ENCODE measurements at regions not wholly inside any gene's neighbourhood (a gene's known extent, or its start where the extent isn't known, plus 50 kb on each side); places are given as distances from the start of the nearest gene placed in this dataset.

DNA sequence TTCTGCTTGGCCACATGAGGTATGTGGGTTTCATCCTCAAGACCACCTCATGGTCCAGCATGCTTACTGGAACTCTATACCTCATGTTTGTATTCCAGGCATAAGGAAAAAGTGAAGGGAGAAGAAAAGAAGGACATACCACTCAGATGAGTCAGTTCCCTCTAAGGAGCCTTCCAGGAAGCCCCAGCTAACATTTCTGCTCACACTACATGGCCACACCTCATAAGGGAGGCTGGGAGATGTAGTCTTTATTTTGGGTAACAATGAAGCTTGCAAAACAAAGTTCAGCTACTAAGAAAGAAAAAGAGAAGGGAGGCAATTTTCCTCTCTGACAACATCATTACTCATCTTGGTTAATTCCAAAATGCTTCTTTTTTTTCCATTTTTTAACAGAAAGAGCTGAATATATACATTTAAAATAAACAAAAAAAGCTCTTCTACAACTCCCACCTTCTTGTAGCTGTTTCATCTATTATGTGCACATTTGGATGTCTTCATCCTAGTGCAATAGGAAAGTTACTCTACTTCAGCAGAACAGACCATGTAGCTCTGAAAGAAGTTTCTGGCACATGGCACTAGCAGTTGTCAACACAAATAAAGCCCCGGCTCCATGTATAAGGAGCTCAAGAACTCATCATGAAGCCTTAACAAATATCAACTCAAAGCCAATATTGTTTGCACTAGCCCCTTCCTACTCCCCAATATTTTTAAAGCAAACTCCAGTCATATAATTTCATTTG lies 123.6 kb upstream of the CCDC112 start:
- DNase-seq (no peak), ATAC-seq (ENCODE audit: low read depth) (no peak)
- TF ChIP-seq, protein P1, sequence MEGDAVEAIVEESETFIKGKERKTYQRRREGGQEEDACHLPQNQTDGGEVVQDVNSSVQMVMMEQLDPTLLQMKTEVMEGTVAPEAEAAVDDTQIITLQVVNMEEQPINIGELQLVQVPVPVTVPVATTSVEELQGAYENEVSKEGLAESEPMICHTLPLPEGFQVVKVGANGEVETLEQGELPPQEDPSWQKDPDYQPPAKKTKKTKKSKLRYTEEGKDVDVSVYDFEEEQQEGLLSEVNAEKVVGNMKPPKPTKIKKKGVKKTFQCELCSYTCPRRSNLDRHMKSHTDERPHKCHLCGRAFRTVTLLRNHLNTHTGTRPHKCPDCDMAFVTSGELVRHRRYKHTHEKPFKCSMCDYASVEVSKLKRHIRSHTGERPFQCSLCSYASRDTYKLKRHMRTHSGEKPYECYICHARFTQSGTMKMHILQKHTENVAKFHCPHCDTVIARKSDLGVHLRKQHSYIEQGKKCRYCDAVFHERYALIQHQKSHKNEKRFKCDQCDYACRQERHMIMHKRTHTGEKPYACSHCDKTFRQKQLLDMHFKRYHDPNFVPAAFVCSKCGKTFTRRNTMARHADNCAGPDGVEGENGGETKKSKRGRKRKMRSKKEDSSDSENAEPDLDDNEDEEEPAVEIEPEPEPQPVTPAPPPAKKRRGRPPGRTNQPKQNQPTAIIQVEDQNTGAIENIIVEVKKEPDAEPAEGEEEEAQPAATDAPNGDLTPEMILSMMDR (IDR thresholded peaks at IDR 0.05): no peak
- Mint-ChIP-seq H3K4me1 (no peaks in the 10 kb centered on the region), H3K36me3 (ENCODE audit: low read depth) (no peaks in the 10 kb centered on the region), H3K9me3 (no peaks in the 10 kb centered on the region), H3K27ac (no peak overlapping the region), H3K4me3 (no peak overlapping the region), H3K27me3 (peaks cover 1% of the 10 kb centered on the region)
- intact Hi-C loops (cut with micrococcal nuclease): no loop called here
- ChIA-PET POLR2A (no interaction called here), CTCF (no interaction called here)

DNA sequence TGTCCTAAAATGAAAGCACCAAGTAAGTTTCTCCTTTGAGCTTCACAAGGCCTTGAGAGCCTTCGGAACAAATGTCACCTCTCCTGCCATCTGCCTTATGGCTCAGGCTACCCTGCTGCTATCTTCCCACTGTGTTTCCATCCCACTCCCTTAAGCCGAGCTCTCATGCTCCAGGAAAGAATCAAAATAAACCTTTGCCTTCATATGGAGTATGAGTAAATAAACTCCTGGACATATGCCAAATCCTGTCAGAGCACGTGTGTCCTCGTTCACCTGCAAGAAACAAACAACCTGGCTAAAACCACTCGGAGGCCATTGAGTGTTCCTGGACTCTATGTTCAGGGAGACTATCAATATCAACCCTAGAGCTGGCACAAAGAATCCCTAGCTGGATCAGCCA lies 122.3 kb upstream of the CCDC112 start:
- no peak for ATAC-seq (ENCODE audit: low read depth)
- Mint-ChIP-seq H3K4me1 (no peaks in the 10 kb centered on the region), H3K27me3 (no peaks in the 10 kb centered on the region), H3K27ac (no peak overlapping the region), H3K9me3 (no peaks in the 10 kb centered on the region), H3K4me3 (no peak overlapping the region), H3K36me3 (ENCODE audit: low read depth) (no peaks in the 10 kb centered on the region)
- intact Hi-C loops (cut with micrococcal nuclease): no loop called here
- ChIA-PET CTCF (no interaction called here), POLR2A (no interaction called here)
- DNase-seq: no peak
- TF ChIP-seq, protein P1 (IDR thresholded peaks at IDR 0.05): no peak

- ATAC-seq (ENCODE audit: low read depth): no peak
- DNase-seq: no peak
- H3K27me3 Mint-ChIP-seq: no peaks in the 10 kb centered on the region
- no peaks in the 10 kb centered on the region for H3K36me3 Mint-ChIP-seq (ENCODE audit: low read depth)
- H3K27ac Mint-ChIP-seq: no peak overlapping the region
- no peak overlapping the region for H3K4me3 Mint-ChIP-seq
- TF ChIP-seq, protein P1 (IDR thresholded peaks at IDR 0.05): no peak
- CTCF ChIA-PET: no interaction called here
- H3K4me1 Mint-ChIP-seq: no peaks in the 10 kb centered on the region
- POLR2A ChIA-PET: no interaction called here
- H3K9me3 Mint-ChIP-seq: no peaks in the 10 kb centered on the region
- intact Hi-C loops (cut with micrococcal nuclease): no loop called here
Observed at GRCh38 chr5:115417076-115417475, 120.6 kb upstream of the CCDC112 start.

- Mint-ChIP-seq H3K36me3 (ENCODE audit: low read depth) (no peaks in the 10 kb centered on the region), H3K4me1 (no peaks in the 10 kb centered on the region), H3K4me3 (no peak overlapping the region), H3K9me3 (no peaks in the 10 kb centered on the region), H3K27ac (no peak overlapping the region), H3K27me3 (no peaks in the 10 kb centered on the region)
- intact Hi-C loops (cut with micrococcal nuclease): no loop called here
- DNase-seq (no peak), ATAC-seq (ENCODE audit: low read depth) (no peak)
- ChIA-PET CTCF (no interaction called here), POLR2A (no interaction called here)
- TF ChIP-seq, protein P1 (IDR thresholded peaks at IDR 0.05): no peak
Observed at GRCh38 chr5:115415143-115415491, 118.7 kb upstream of the CCDC112 start.

GRCh38 chr5:115414406-115415142 lies 118.1 kb upstream of the CCDC112 start:
- Mint-ChIP-seq H3K27ac (no peak overlapping the region), H3K4me1 (no peaks in the 10 kb centered on the region), H3K4me3 (no peak overlapping the region), H3K27me3 (no peaks in the 10 kb centered on the region), H3K9me3 (no peaks in the 10 kb centered on the region), H3K36me3 (ENCODE audit: low read depth) (no peaks in the 10 kb centered on the region)
- TF ChIP-seq, protein P1 (IDR thresholded peaks at IDR 0.05): no peak
- DNase-seq (no peak), ATAC-seq (ENCODE audit: low read depth) (no peak)
- ChIA-PET POLR2A (no interaction called here), CTCF (no interaction called here)
- intact Hi-C loops (cut with micrococcal nuclease): no loop called here

Data from activated B cell treated with CpG ODN at 0.5 μM for 24 hours (primary cell).